ENCODE measurements at regions not wholly inside any gene's neighbourhood (a gene's known extent, or its start where the extent isn't known, plus 50 kb on each side); places are given as distances from the start of the nearest gene placed in this dataset.

DNA sequence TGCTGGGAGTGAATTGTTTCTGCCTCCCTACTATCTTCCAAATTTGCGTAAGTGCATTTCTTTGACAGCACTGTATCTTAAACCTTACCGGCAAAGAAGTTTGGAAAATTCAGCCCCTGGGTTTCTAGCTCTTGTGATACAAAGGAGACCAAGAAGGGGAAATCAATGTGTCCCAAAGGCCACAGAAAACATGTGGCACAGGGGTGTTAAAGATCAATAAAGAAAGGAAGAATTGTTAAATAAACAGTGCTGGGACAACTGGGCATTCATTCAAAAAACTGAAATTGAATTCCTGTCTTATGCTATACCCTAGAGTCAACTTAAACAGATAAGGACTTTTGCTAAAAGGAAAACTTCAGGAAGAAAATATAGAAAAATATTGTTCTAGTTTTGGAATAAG is 328.1 kb downstream of the MAN2A1 start:
- TF ChIP-seq EZH2 (IDR thresholded peaks at IDR 0.05; ENCODE audit: borderline replicate concordance, low read length): no peak
- TF ChIP-seq, protein P1, sequence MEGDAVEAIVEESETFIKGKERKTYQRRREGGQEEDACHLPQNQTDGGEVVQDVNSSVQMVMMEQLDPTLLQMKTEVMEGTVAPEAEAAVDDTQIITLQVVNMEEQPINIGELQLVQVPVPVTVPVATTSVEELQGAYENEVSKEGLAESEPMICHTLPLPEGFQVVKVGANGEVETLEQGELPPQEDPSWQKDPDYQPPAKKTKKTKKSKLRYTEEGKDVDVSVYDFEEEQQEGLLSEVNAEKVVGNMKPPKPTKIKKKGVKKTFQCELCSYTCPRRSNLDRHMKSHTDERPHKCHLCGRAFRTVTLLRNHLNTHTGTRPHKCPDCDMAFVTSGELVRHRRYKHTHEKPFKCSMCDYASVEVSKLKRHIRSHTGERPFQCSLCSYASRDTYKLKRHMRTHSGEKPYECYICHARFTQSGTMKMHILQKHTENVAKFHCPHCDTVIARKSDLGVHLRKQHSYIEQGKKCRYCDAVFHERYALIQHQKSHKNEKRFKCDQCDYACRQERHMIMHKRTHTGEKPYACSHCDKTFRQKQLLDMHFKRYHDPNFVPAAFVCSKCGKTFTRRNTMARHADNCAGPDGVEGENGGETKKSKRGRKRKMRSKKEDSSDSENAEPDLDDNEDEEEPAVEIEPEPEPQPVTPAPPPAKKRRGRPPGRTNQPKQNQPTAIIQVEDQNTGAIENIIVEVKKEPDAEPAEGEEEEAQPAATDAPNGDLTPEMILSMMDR (IDR thresholded peaks at IDR 0.05; ENCODE audit: low read length): no peak

Data from OCI-LY1 (cell line).